ENCODE measurements at regions not wholly inside any gene's neighbourhood (a gene's known extent, or its start where the extent isn't known, plus 50 kb on each side); places are given as distances from the start of the nearest gene placed in this dataset.

- TF ChIP-seq CTCF (IDR thresholded peaks at IDR 0.05; ENCODE audit: low read depth, low read length, poor library complexity, severe bottlenecking) = no peak
- no peak for TF ChIP-seq EZH2phosphoT487 (IDR thresholded peaks at IDR 0.05; ENCODE audit: borderline replicate concordance, low read length)
Observed at GRCh38 chr11:114938799-114939198, 260.5 kb downstream of the NXPE2 start.
